ENCODE measurements at regions not wholly inside any gene's neighbourhood (a gene's known extent, or its start where the extent isn't known, plus 50 kb on each side); places are given as distances from the start of the nearest gene placed in this dataset.

DNA sequence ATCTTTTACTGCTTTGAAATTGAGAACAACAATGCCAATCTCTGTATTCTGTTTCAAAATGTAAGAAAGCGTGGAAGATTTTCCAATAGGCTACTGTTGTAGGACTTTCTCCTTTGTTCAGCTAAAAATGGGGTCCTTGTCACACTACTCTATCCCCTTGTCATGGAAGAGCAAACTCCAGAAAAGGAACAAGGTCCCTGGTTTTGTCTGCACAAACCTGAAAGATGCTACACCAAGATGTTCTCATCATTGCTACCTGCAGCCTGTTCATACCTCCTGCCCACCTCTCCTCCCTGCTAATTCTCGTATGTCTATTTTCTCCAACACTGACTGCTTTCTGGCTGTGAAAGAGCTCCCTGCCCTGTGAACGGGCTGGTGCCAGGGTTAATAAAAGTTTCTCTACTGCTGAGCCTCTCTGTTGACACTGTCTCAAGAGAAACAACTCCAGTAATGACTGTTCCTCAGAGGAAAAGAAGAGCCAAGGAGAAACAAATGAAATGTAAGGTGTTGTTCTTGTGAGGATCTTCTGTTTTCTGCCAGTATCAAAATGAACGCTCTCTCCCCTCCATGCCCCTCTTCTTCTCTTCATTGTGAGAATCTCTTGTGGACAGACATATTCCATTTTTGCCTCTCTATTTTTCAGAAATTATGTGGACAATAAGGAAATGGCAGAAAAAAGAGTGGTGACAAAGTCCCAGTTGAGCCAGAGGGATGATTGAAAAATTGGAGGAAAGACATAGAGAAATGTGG lies 287.1 kb downstream of the ADGB start:
- Histone ChIP-seq H3K27ac (ENCODE audit: low read length) (no peak overlapping the region), H3K9ac (ENCODE audit: low read length) (no peak overlapping the region), H3K9me2 (replicated peaks; ENCODE audit: insufficient read depth, low read length) (no peaks in the 10 kb centered on the region), H3F3A (ENCODE audit: insufficient read depth, low read length) (no peaks in the 10 kb centered on the region), H3K36me3 (replicated peaks; ENCODE audit: insufficient read depth, low read length) (no peaks in the 10 kb centered on the region), H3K4me2 (ENCODE audit: low read depth, low read length) (no peak overlapping the region), H3K79me2 (ENCODE audit: low read length) (no peaks in the 10 kb centered on the region), H4K20me1 (ENCODE audit: insufficient read depth, low read length) (no peaks in the 10 kb centered on the region), H3K4me1 (ENCODE audit: low read length) (no peaks in the 10 kb centered on the region), H2AFZ (ENCODE audit: low read length) (no peak overlapping the region), H3K27me3 (replicated peaks; ENCODE audit: insufficient read depth, low read length) (no peaks in the 10 kb centered on the region), H3K4me3 (ENCODE audit: low read length) (no peak overlapping the region), H3K9me3 (replicated peaks; ENCODE audit: insufficient read depth, low read length) (no peaks in the 10 kb centered on the region)
- no peak for DNase-seq
- TF ChIP-seq, protein P1, sequence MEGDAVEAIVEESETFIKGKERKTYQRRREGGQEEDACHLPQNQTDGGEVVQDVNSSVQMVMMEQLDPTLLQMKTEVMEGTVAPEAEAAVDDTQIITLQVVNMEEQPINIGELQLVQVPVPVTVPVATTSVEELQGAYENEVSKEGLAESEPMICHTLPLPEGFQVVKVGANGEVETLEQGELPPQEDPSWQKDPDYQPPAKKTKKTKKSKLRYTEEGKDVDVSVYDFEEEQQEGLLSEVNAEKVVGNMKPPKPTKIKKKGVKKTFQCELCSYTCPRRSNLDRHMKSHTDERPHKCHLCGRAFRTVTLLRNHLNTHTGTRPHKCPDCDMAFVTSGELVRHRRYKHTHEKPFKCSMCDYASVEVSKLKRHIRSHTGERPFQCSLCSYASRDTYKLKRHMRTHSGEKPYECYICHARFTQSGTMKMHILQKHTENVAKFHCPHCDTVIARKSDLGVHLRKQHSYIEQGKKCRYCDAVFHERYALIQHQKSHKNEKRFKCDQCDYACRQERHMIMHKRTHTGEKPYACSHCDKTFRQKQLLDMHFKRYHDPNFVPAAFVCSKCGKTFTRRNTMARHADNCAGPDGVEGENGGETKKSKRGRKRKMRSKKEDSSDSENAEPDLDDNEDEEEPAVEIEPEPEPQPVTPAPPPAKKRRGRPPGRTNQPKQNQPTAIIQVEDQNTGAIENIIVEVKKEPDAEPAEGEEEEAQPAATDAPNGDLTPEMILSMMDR (IDR thresholded peaks at IDR 0.05; ENCODE audit: low read length) = no peak
- TF ChIP-seq EZH2 (optimal IDR thresholded peaks at IDR 0.05; ENCODE audit: low read depth, low read length) = no peak
- no peak for TF ChIP-seq EZH2phosphoT487 (IDR thresholded peaks at IDR 0.05; ENCODE audit: low read length)

DNA sequence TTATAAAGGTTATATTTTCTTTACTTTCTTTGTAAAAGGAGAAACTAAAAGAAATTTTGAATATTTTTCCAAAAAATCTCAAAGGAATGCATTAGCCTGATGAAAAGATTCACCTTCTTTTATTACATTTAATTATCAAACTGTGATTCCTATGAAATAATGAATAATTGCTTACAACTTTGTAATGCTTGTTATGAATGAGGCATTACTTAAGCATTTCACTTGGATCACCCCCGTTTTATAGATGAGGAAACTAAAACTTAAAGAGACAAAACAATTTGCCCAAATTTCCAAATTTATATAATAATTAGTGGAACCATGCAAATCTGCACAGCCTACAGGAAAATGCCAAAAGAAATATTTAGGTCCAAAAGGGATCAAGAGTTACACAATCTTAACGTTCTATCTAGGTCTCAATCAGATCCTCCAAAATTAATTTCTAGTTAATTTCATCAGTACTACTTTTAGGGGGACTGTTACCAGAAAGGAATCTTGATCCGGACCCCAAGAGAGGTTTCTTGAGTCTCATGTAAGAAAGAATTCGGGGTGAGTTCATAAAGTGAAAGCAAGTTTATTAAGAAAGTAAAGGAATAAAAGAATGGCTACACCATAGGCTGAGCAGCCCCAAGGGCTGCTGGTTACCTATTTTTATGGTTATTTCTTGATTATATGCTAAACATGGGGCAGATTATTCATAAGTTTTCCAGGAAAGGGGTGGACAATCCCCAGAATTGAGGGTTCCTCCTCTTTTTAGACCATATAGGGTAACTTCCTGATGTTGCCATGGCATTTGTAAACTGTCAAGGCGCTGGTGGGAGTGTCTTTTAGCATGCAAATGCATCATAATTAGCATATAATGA lies 288.0 kb downstream of the ADGB start:
- Histone ChIP-seq H3K36me3 (replicated peaks; ENCODE audit: insufficient read depth, low read length) (no peaks in the 10 kb centered on the region), H3K4me2 (ENCODE audit: low read depth, low read length) (no peak overlapping the region), H3K4me1 (ENCODE audit: low read length) (no peaks in the 10 kb centered on the region)

DNA sequence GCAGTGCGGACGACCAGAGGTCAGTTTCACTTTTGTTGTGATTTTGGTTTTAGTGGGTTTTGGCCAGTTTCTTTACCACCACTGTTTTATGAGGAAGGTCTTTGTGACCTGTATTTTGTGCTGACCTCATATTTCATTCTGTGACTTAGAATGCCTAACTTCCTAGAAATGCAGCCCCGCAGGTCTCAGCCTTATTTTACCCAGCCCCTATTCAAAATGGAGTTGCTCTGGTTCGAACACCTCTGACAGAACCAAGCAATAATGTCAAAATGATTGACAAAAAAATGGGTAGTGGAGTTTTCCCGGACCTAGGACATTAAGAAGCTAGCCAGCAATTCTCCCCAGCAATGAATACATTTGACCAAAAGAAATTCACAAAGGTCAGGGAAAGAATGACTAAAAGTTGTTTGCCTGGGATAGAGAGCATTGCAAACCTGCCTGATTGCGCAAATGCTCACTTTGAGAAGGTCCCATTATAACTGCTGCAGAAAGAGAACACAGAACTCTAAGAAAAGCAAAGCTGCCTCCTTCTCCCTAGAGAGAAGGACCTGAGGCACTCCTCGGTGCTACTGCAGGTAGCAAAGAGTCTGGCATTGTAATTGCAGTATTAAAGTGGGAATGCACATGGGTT lies 288.8 kb downstream of the ADGB start:
- Histone ChIP-seq H3K9ac (ENCODE audit: low read length) (no peak overlapping the region), H3K36me3 (replicated peaks; ENCODE audit: insufficient read depth, low read length) (no peaks in the 10 kb centered on the region), H3K4me3 (ENCODE audit: low read length) (no peak overlapping the region), H4K20me1 (ENCODE audit: insufficient read depth, low read length) (no peaks in the 10 kb centered on the region), H3K9me3 (replicated peaks; ENCODE audit: insufficient read depth, low read length) (no peaks in the 10 kb centered on the region), H3K27ac (ENCODE audit: low read length) (no peak overlapping the region), H3F3A (ENCODE audit: insufficient read depth, low read length) (no peaks in the 10 kb centered on the region), H3K4me1 (ENCODE audit: low read length) (no peaks in the 10 kb centered on the region), H3K4me2 (ENCODE audit: low read depth, low read length) (no peak overlapping the region), H2AFZ (ENCODE audit: low read length) (no peak overlapping the region), H3K9me2 (replicated peaks; ENCODE audit: insufficient read depth, low read length) (no peaks in the 10 kb centered on the region), H3K27me3 (replicated peaks; ENCODE audit: insufficient read depth, low read length) (no peaks in the 10 kb centered on the region), H3K79me2 (ENCODE audit: low read length) (no peaks in the 10 kb centered on the region)
- no peak for DNase-seq
- TF ChIP-seq EZH2phosphoT487 (IDR thresholded peaks at IDR 0.05; ENCODE audit: low read length) (no peak), EZH2 (optimal IDR thresholded peaks at IDR 0.05; ENCODE audit: low read depth, low read length) (no peak)
- TF ChIP-seq, protein P1 (IDR thresholded peaks at IDR 0.05; ENCODE audit: low read length) = no peak

More for the DNA sequence above, 288.0 kb downstream of the ADGB start:
- Histone ChIP-seq H3K9me3 (replicated peaks; ENCODE audit: insufficient read depth, low read length) (no peaks in the 10 kb centered on the region), H3F3A (ENCODE audit: insufficient read depth, low read length) (no peaks in the 10 kb centered on the region), H3K27ac (ENCODE audit: low read length) (no peak overlapping the region), H3K27me3 (replicated peaks; ENCODE audit: insufficient read depth, low read length) (no peaks in the 10 kb centered on the region), H3K79me2 (ENCODE audit: low read length) (no peaks in the 10 kb centered on the region), H3K9ac (ENCODE audit: low read length) (no peak overlapping the region), H2AFZ (ENCODE audit: low read length) (no peak overlapping the region), H4K20me1 (ENCODE audit: insufficient read depth, low read length) (no peaks in the 10 kb centered on the region), H3K9me2 (replicated peaks; ENCODE audit: insufficient read depth, low read length) (no peaks in the 10 kb centered on the region), H3K4me3 (ENCODE audit: low read length) (no peak overlapping the region)
- TF ChIP-seq EZH2 (optimal IDR thresholded peaks at IDR 0.05; ENCODE audit: low read depth, low read length) = no peak
- TF ChIP-seq EZH2phosphoT487 (IDR thresholded peaks at IDR 0.05; ENCODE audit: low read length) = no peak
- TF ChIP-seq, protein P1 (IDR thresholded peaks at IDR 0.05; ENCODE audit: low read length) = no peak
- DNase-seq = no peak

Measured in MM.1S (cell line).